HG03060 (cell line): ENCODE measurements at regions not wholly inside any gene's neighbourhood (a gene's known extent, or its start where the extent isn't known, plus 50 kb on each side); places are given as distances from the start of the nearest gene placed in this dataset.
A peak's percentile ranks its signal among the peaks of the same experiment; 100 is the strongest.
"Not testable (repeated sequence)": the region's sequence is repeated elsewhere in the genome, so short reads cannot be mapped to it uniquely, and the experiment has no call there.

Experiments
- ATAC-seq: cut with Tn5 transposase; IDR thresholded peaks from one replicate; pipeline ENCODE4 v1.9.1; 2021; ENCODE audit warnings: low read depth, moderate number of reproducible peaks; ENCODE audit not compliant: unreplicated experiment

DNA sequence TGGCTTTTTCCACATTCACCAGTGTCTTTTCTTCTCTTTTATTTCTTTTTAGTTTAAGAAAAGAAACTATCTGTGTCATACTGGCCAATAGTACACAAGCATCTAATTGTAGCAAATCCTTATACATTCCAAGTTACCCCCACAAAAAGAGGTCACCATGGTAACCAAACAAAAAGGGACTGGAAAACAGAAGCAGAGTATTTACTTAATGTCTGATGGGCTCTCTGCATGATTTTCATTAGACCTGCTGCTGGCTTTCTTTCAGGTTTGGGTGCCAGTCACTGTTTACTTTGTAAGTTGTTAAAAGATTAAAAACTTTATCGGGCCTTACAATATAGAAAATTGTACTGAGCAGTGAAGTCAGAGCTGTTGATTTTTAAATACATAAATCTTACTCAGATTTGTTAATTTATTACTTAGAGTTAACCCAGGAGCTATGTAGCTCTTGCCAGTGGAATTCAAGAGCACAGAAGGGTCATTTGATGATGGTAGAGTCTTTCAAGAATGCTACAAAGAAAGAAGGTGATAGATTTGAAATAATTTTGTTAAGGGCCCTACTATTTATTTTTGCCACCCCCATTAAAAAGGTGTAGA is 123.9 kb downstream of the BRMS1L start:
- no peak for ATAC-seq

DNA sequence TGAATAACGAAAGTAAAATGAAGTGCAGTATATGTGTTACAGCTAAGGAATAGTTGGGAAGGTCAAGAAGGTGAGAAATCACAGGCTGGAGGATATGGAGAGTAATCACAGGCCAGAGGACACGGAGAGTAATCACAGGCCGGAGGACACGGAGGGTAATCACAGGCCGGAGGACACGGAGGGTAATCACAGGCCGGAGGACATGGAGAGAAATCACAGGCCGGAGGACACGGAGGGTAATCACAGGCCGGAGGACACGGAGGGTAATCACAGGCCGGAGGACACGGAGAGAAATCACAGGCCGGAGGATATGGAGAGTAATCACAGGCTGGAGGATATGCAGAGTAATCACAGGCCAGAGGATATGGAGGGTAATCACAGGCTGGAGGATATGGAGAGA is 121.8 kb downstream of the BRMS1L start:
- ATAC-seq, result not testable (repeated sequence)

DNA sequence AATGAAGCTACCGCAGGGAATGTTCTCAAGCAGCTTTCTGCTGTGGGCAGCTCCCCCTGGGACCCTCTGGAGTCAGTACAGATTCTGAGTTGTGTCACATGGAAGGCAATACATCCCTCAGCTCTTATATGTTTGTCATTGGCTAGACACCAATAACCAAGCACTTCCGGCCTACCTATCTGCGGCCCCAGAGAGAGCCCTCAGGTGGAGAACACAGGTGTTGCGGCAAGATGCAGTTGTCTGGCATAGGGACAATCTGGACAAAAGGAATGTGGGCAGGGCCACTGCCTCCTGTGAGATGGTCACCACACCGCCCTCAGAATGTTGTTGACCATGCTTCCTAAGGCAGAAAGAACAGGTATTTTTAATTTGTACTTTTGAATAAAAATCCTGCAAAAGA is 118.7 kb downstream of the BRMS1L start:
- no peak for ATAC-seq

DNA sequence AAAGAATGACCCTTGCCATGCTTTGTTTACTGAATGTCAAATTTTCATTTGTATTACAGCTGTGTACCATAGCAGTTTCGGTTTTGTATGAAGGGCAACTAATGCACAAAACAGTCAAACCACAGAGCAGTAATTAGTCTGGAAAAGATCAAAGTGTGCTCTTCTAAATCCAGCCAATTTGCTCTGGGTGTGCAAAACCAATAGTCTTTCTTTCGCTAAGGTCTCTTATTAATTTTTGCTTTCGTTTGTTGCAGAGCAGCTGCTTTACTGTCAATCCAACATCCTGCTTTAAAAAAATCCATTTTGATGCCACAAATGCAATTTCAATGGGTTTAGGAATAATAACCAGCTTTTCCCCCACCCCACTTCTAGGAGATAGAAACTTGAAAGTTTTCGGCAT is 114.2 kb downstream of the BRMS1L start:
- ATAC-seq, result no peak

DNA sequence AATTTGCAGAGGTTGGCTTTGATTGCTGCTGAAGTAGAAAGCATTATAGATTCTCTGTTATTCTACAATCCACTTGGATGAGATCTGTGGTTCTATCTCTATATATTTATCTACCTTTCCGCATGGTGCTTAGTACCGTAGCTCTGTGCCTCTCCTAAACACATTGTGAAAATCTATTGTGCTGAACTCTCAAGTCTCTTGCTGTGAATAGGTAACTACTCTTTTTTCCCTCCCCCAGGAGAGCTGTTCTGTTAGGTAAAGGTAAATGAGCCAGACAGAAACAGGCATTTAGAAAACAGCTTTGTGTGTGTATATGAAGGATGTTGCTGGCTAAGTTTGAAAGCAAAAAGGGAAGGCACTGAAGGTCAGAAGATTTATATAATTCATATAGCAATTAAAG is 112.6 kb downstream of the BRMS1L start:
- ATAC-seq, result no peak

DNA sequence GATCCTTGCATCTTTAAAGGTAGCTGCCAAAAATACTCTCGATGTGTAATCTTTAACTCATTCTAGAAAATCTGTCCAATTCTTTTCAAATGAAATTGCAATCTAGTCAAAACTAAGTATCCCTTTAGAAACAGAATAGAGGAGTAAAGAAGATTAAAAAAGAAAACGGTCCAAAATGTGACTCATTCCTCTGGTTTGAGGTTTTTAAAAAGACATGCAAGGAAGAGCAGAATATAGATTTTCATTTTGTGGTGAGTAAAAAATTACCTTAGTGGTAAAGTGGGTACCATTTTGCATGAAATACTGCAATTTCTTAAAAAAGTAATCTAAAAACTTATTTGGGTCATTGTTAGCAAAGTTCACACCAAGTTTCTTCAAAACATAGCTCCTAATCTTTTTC is 108.4 kb downstream of the BRMS1L start:
- peak; percentile 75 for ATAC-seq

DNA sequence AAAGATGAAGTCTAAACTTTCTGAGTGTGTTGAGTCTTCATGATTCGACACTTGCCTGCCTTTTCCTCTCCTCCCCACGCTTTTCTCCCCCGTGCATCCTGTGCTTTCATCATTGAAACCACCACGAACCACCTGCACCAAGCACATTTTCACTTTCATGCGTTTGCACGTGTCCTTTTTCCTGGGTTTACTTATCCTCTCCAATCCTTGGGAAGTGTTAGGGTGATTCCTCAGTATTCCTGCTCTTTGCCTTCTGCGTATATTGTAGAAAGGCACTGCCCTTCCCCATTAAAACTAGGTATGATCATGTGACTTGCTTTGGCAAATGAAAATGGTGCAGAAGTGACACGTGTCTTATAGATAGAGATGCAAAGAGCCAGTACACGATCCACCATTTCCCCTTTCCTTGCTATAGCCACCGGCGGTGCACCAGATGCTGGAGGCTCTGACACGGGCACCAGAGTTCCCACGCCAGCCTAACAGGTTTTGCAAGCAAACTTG is 106.6 kb downstream of the BRMS1L start:
- ATAC-seq, result no peak

DNA sequence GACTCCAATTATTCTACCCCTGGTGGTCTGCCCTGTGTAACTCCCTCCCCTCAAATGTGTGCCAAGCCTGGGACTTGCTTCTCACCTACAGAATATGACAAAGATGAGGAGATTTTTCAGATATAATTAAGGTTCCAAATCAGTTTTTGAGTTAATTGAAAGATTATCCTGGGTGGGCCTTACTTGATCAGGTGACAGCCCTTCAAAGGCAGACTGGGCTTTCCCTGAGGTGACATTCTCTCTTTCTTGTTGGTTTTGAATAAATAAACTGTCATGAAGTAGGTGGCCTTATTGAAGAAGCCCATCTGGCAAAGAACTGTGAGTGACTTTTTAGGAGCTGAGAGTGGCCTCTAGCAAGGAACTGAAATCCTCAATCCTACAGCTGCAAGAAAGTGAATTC is 106.0 kb downstream of the BRMS1L start:
- ATAC-seq, result no peak

DNA sequence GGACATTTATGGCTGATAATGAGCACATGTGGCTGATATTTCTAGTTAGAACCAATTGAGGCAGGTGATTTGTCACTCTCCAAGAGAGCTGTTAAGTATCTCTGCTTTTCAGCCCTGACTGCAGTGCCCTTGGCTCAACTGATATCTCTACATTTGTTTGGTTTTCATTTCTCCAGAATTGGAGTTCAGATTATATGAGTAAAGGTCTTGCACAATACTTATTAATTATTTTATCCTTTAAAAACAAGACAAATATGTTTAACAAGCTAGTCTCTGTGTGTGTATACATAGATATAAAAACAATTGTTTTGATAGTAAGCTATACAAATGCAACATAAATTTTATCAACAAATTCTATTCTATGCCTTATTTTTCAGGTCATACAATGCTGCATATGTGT is 105.2 kb downstream of the BRMS1L start:
- no peak for ATAC-seq

DNA sequence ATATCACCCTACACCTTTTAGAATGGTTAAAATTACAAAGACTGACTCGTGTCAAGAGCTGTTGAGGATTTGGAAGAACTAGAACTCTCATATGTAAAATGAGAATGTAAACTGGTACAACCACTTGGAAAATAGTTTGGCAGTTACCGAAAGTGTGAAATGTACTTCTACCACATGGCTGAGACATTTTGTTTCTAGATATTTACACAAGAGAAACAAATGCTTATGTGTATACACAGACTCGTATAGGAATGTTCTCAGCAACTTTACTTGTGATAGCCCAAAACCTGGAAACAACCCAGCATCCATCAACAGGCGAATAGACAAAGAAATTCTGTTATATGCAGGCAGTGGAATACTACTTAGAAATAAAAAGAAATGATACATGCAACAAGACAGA is 103.0 kb downstream of the BRMS1L start:
- no peak for ATAC-seq

DNA sequence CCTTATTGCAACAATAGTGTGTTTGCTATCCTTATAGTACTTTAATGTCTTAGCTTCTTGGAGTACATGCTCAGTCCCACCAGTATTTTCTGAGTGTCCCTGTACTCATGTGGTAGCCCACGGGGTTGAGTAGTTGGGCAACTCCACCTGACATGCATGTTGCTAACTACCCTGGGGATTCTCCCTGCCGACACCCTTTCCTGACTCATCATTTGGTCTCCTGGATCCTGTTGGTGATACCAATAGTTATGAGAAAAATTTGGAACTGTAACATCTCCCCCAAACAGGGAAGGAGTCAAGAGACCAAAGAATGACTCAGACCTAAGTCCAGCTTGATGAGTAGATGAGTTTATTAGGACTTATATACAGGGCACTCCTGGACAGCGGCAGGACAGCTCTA is 101.6 kb downstream of the BRMS1L start:
- ATAC-seq, result no peak

DNA sequence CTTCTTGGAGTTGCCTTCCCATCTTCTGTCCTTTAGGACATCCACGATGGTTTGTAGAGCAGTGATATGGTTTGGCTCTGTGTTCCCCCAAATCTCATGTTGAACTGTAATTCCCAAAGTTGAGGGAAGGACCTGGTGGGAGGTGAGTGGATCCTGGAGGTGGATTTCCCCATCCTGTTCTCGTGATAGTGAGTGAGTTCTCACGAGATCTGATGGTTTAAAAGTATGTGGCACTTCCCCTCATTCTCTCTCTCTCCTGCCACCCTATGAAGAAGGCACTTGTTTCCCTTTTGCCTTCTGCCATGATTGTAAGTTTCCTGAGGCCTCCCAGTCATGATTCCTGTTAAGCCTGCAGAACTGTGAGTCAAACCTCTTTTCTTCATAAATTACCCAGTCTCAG is 99.2 kb downstream of the BRMS1L start:
- ATAC-seq, result no peak

DNA sequence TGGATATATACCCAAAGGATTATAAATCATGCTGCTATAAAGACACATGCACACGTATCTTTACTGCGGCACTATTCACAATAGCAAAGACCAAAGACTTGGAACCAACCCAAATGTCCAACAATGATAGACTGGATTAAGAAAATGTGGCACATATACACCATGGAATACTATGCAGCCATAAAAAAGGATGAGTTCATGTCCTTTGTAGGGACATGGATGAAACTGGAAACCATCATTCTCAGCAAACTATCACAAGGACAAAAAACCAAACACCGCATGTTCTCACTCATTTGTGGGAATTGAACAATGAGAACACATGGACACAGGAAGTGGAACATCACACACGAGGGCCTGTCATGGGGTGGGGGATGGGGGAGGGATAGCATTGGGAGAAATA is 96.5 kb downstream of the BRMS1L start:
- ATAC-seq, result not testable (repeated sequence)

DNA sequence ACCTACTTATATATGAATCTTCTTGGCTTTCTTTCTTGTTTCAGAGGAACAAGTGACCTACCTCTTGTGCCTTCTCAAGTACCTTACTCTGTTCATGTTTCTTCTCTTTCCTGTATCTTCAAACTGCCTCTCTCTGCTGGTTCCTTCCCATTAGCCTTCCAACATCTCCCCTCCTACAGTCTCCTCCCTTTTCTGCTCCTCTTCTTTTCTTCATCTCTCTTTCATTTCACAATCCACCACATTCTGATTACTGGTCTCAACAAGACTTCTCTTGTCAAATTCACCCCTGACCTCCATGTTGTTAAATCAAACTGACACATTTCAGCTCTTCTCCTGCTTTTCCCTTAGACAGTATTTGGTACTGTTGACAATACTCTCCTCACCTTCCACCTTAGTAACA is 95.6 kb downstream of the BRMS1L start:
- ATAC-seq, result no peak
